Left ventricle myocardium inferior (tissue), 1 donor: ENCODE measurements at regions not wholly inside any gene's neighbourhood (a gene's known extent, or its start where the extent isn't known, plus 50 kb on each side); places are given as distances from the start of the nearest gene placed in this dataset.

Experiments used
- DNase-seq: peaks from one replicate; pipeline ENCODE4 v3.0.0-alpha.2; 2020
- H3K27ac ChIP-seq: fragments of 200-600 bp; replicated peaks from 2 replicates; pipeline ENCODE4 v1.8.0; 2021
- H3K27me3 ChIP-seq: fragments of 200-600 bp; 2 replicates; pipeline ENCODE4 v1.8.0; 2021; ENCODE audit warnings: low read depth
- H3K36me3 ChIP-seq: fragments of 200-600 bp; 2 replicates; pipeline ENCODE4 v1.8.0; 2021
- H3K4me1 ChIP-seq: fragments of 200-600 bp; 2 replicates; pipeline ENCODE4 v1.8.0; 2021
- H3K4me3 ChIP-seq: fragments of 200-600 bp; 2 replicates; pipeline ENCODE4 v1.8.0; 2021; ENCODE audit warnings: mild to moderate bottlenecking, moderate library complexity
- H3K9me3 ChIP-seq: fragments of 200-600 bp; replicated peaks from 2 replicates; pipeline ENCODE4 v1.8.0; 2021
- intact Hi-C: fragments of 100-400 bp; cut with micrococcal nuclease; formaldehyde crosslinking; loops from one replicate; pipeline ENCODE4 v1.11.0; 2022
- TF ChIP-seq, protein P1 (sequence below): fragments of 200-600 bp; IDR thresholded peaks from 2 replicates; pipeline ENCODE4 v1.8.0; 2021; ENCODE audit warnings: antibody characterized with exemption, mild to moderate bottlenecking, borderline replicate concordance
- donor health status: DM: no; HTN: yes; CAD: no; lungs with severe emphysema.

GRCh38 chr10:131815266-131816156 is 85.3 kb upstream of the PPP2R2D start:
- H3K27ac ChIP-seq = no peak overlapping the region
- H3K36me3 ChIP-seq = no peaks in the 10 kb centered on the region
- intact Hi-C loops = no loop called here
- H3K4me3 ChIP-seq = no peak overlapping the region
- peaks cover 87% of the 10 kb centered on the region for H3K27me3 ChIP-seq
- no peaks in the 10 kb centered on the region for H3K4me1 ChIP-seq
- no peaks in the 10 kb centered on the region for H3K9me3 ChIP-seq
- TF ChIP-seq, protein P1, sequence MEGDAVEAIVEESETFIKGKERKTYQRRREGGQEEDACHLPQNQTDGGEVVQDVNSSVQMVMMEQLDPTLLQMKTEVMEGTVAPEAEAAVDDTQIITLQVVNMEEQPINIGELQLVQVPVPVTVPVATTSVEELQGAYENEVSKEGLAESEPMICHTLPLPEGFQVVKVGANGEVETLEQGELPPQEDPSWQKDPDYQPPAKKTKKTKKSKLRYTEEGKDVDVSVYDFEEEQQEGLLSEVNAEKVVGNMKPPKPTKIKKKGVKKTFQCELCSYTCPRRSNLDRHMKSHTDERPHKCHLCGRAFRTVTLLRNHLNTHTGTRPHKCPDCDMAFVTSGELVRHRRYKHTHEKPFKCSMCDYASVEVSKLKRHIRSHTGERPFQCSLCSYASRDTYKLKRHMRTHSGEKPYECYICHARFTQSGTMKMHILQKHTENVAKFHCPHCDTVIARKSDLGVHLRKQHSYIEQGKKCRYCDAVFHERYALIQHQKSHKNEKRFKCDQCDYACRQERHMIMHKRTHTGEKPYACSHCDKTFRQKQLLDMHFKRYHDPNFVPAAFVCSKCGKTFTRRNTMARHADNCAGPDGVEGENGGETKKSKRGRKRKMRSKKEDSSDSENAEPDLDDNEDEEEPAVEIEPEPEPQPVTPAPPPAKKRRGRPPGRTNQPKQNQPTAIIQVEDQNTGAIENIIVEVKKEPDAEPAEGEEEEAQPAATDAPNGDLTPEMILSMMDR = no peak
- no peak for DNase-seq

GRCh38 chr10:131816157-131816775 is 84.5 kb upstream of the PPP2R2D start:
- no peak for DNase-seq
- no peak overlapping the region for H3K4me3 ChIP-seq
- H3K27ac ChIP-seq = no peak overlapping the region
- TF ChIP-seq, protein P1 = no peak
- no peaks in the 10 kb centered on the region for H3K9me3 ChIP-seq
- no peaks in the 10 kb centered on the region for H3K36me3 ChIP-seq
- no peaks in the 10 kb centered on the region for H3K4me1 ChIP-seq
- H3K27me3 ChIP-seq = peaks cover 87% of the 10 kb centered on the region
- intact Hi-C loops = no loop called here

DNA sequence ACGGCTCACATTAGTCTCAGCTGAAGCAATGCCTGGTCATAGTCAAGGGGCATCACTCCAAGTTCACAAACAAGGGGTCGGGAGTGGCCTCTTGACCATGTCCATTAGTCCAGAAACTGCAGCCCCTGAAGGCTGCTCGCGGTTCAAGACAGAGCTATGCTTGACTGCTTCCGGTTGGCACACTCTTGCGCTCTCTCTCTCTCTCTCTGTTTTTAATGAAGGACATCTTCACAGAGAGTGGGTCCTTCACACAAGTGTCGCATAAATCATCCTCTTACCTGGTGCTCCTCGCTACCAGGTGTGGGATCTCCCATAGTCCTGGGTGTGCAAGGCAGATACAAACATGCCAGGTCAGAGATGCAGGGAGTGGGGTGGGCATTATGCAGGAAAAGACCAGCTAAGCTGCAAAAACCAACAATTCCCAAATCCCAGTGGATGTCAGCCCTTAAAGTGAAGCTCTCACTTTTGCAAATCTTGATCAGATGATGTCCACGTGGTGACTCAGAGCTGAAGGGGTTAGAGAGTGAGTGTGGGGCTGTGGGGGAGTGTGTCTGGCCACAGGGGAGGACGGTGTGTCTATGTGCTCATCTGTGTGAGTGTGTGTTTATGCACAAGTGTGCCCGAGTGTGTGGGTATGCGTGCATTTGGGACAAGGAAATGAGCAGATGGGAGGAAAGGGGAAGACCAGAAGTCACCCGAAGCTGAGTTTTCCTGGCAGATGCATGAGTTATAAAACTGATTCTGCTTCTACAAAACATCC is 83.7 kb upstream of the PPP2R2D start:
- no peaks in the 10 kb centered on the region for H3K4me1 ChIP-seq
- no peaks in the 10 kb centered on the region for H3K36me3 ChIP-seq
- H3K9me3 ChIP-seq = no peaks in the 10 kb centered on the region
- intact Hi-C loops = no loop called here
- TF ChIP-seq, protein P1 = no peak
- DNase-seq = no peak
- no peak overlapping the region for H3K4me3 ChIP-seq
- no peak overlapping the region for H3K27ac ChIP-seq
- peaks cover 87% of the 10 kb centered on the region for H3K27me3 ChIP-seq

- no peaks in the 10 kb centered on the region for H3K36me3 ChIP-seq
- no peaks in the 10 kb centered on the region for H3K9me3 ChIP-seq
- intact Hi-C loops = no loop called here
- H3K4me1 ChIP-seq = no peaks in the 10 kb centered on the region
- H3K27me3 ChIP-seq = peaks cover 86% of the 10 kb centered on the region
- no peak for DNase-seq
- H3K27ac ChIP-seq = no peak overlapping the region
- no peak overlapping the region for H3K4me3 ChIP-seq
- TF ChIP-seq, protein P1 = no peak
Measured at GRCh38 chr10:131817866-131818509, 82.8 kb upstream of the PPP2R2D start.
